ENCODE measurements at regions not wholly inside any gene's neighbourhood (a gene's known extent, or its start where the extent isn't known, plus 50 kb on each side); places are given as distances from the start of the nearest gene placed in this dataset.

GRCh38 chr6:156046841-156047449 lies 591.3 kb upstream of the NOX3 start:
- H3K9me3 ChIP-seq: no peaks in the 10 kb centered on the region
- H3K27me3 ChIP-seq: no peaks in the 10 kb centered on the region
- WGBS, 5 donors: 66 to 77% (median 68%) methylated on average over 8 of the region's 8 CpGs
- H3K27ac ChIP-seq: no peak overlapping the region
- no peak overlapping the region for H3K4me3 ChIP-seq
- intact Hi-C loops (cut with DNase I; ENCODE audit: low total_unique reads): no loop called here
- TF ChIP-seq CTCF (IDR thresholded peaks at IDR 0.05) (no peak), EP300 (IDR thresholded peaks at IDR 0.05) (no peak), POLR2AphosphoS5 (IDR thresholded peaks at IDR 0.05) (no peak), POLR2A (IDR thresholded peaks at IDR 0.05) (no peak)
- DNase-seq: no peak
- peaks cover 0 to 7% (median 0%) of the 10 kb centered on the region in 4 donors for H3K4me1 ChIP-seq
- no peaks in the 10 kb centered on the region for H3K36me3 ChIP-seq

- H3K27me3 ChIP-seq: no peaks in the 10 kb centered on the region
- no peaks in the 10 kb centered on the region for H3K9me3 ChIP-seq
- H3K4me3 ChIP-seq: no peak overlapping the region
- no peak for DNase-seq
- H3K27ac ChIP-seq: no peak overlapping the region
- WGBS, 5 donors: 59 to 70% (median 66%) methylated on average over 2 of the region's 2 CpGs
- peaks cover 0 to 7% (median 0%) of the 10 kb centered on the region in 4 donors for H3K4me1 ChIP-seq
- H3K36me3 ChIP-seq: no peaks in the 10 kb centered on the region
- no peak for TF ChIP-seq EP300 (IDR thresholded peaks at IDR 0.05)
- TF ChIP-seq CTCF (IDR thresholded peaks at IDR 0.05): no peak
- TF ChIP-seq POLR2AphosphoS5 (IDR thresholded peaks at IDR 0.05): no peak
- no peak for TF ChIP-seq POLR2A (IDR thresholded peaks at IDR 0.05)
- intact Hi-C loops (cut with DNase I; ENCODE audit: low total_unique reads): no loop called here
Measured at GRCh38 chr6:156046268-156046665, 590.6 kb upstream of the NOX3 start.

- peak in 1 of 2 donors; percentile 42 for DNase-seq
- WGBS, 5 donors: 44 to 68% (median 55%) methylated on average over 6 of the region's 6 CpGs
- no peaks in the 10 kb centered on the region for H3K9me3 ChIP-seq
- no peaks in the 10 kb centered on the region for H3K27me3 ChIP-seq
- intact Hi-C loops (cut with DNase I; ENCODE audit: low total_unique reads): no loop called here
- no peak overlapping the region for H3K4me3 ChIP-seq
- TF ChIP-seq POLR2AphosphoS5 (IDR thresholded peaks at IDR 0.05) (no peak), POLR2A (IDR thresholded peaks at IDR 0.05) (no peak), EP300 (IDR thresholded peaks at IDR 0.05) (no peak), CTCF (IDR thresholded peaks at IDR 0.05) (no peak)
- peaks cover 0 to 7% (median 0%) of the 10 kb centered on the region in 4 donors for H3K4me1 ChIP-seq
- no peaks in the 10 kb centered on the region for H3K36me3 ChIP-seq
- H3K27ac ChIP-seq: no peak overlapping the region
Measured at GRCh38 chr6:156045401-156046267, 590.0 kb upstream of the NOX3 start.

- H3K4me3 ChIP-seq: no peak overlapping the region
- no peak for DNase-seq
- peaks cover 0 to 16% (median 5%) of the 10 kb centered on the region in 4 donors for H3K9me3 ChIP-seq
- intact Hi-C loops (cut with DNase I; ENCODE audit: low total_unique reads): no loop called here
- peaks cover 0 to 1% (median 0%) of the 10 kb centered on the region in 4 donors for H3K4me1 ChIP-seq
- H3K36me3 ChIP-seq: no peaks in the 10 kb centered on the region
- no peak overlapping the region for H3K27ac ChIP-seq
- H3K27me3 ChIP-seq: no peaks in the 10 kb centered on the region
- TF ChIP-seq POLR2A (IDR thresholded peaks at IDR 0.05) (no peak), CTCF (IDR thresholded peaks at IDR 0.05) (no peak), POLR2AphosphoS5 (IDR thresholded peaks at IDR 0.05) (no peak), EP300 (IDR thresholded peaks at IDR 0.05) (no peak)
Measured at GRCh38 chr6:156033598-156033997, 578.0 kb upstream of the NOX3 start.

All from stomach (tissue), 8 donors.